ENCODE measurements at regions not wholly inside any gene's neighbourhood (a gene's known extent, or its start where the extent isn't known, plus 50 kb on each side); places are given as distances from the start of the nearest gene placed in this dataset.

DNA sequence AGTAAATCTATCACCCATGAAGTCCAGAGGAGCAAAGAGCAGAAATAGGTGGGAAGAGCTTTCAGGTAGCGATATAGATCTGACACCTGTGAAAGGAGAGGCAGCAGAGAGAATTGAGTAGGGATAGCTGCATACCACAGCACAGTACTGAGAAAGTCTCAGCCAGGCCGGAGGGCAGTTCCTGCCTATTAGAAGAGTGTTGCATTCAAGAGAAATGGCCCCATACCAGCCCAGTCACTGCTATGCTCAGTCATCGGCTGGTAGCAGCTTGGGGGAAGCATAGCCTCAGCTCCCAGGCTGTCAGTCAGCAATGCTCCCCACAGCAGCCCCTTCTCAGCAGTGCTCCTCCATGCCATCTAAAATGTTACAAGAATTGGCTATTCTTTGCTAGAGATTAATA is 285.1 kb upstream of the CDH6 start:
- TF ChIP-seq CTCF (IDR thresholded peaks at IDR 0.05) (no peak), POLR2A (IDR thresholded peaks at IDR 0.05) (no peak)

Measured in body of pancreas (tissue), 4 donors.